ENCODE measurements at regions not wholly inside any gene's neighbourhood (a gene's known extent, or its start where the extent isn't known, plus 50 kb on each side); places are given as distances from the start of the nearest gene placed in this dataset.
"Not testable (repeated sequence)": the region's sequence is repeated elsewhere in the genome, so short reads cannot be mapped to it uniquely, and the experiment has no call there.

GRCh38 chr9:104388071-104388470, 116.0 kb upstream of the OR13F1 start:
- Histone ChIP-seq H3K4me1 (ENCODE audit: low read depth) (no peaks in the 10 kb centered on the region), H3K36me3 (ENCODE audit: low read depth) (no peaks in the 10 kb centered on the region), H3K9me3 (no peaks in the 10 kb centered on the region), H3K4me3 (no peak overlapping the region)
- no peak for DNase-seq
- intact Hi-C loops (cut with DNase I, micrococcal nuclease), result loop anchor here in 1 of 2 donors (10.0 kb wide), 1 partner anchor 213 kb away; no protein-coding TSS in a partner anchor
- TF ChIP-seq CTCF (IDR thresholded peaks at IDR 0.05), result no peak
- no peak for ATAC-seq

- no peak for DNase-seq
- no peaks in the 10 kb centered on the region for H3K36me3 ChIP-seq (ENCODE audit: low read depth)
- no peak for ATAC-seq
- no peaks in the 10 kb centered on the region for H3K9me3 ChIP-seq
- no peak overlapping the region for H3K4me3 ChIP-seq
- intact Hi-C loops (cut with DNase I, micrococcal nuclease), result loop anchor here in 1 of 2 donors (10.0 kb wide), 1 partner anchor 215 kb away; no protein-coding TSS in a partner anchor
- TF ChIP-seq CTCF (IDR thresholded peaks at IDR 0.05), result no peak
- no peaks in the 10 kb centered on the region for H3K4me1 ChIP-seq (ENCODE audit: low read depth)
Measured at GRCh38 chr9:104389341-104389740, 114.7 kb upstream of the OR13F1 start.

- H3K36me3 ChIP-seq (ENCODE audit: low read depth); H3K4me1 ChIP-seq (ENCODE audit: low read depth); H3K9me3 ChIP-seq; H3K4me3 ChIP-seq; intact Hi-C loops (cut with DNase I, micrococcal nuclease); ATAC-seq: not testable (repeated sequence)
- peak in 1 of 3 donors; percentile 4 for DNase-seq
Measured at GRCh38 chr9:104394901-104395300, 109.2 kb upstream of the OR13F1 start.

- intact Hi-C loops (cut with DNase I, micrococcal nuclease), result no loop called here
- no peaks in the 10 kb centered on the region for H3K4me1 ChIP-seq (ENCODE audit: low read depth)
- no peak for DNase-seq
- no peak for ATAC-seq
- peaks cover 15% of the 10 kb centered on the region for H3K9me3 ChIP-seq
- H3K4me3 ChIP-seq, result no peak overlapping the region
- TF ChIP-seq CTCF (IDR thresholded peaks at IDR 0.05), result no peak
- H3K36me3 ChIP-seq (ENCODE audit: low read depth), result no peaks in the 10 kb centered on the region
Measured at GRCh38 chr9:104412238-104412637, 91.8 kb upstream of the OR13F1 start.

GRCh38 chr9:104416470-104416869, 87.6 kb upstream of the OR13F1 start:
- Histone ChIP-seq H3K4me3 (no peak overlapping the region), H3K4me1 (ENCODE audit: low read depth) (no peaks in the 10 kb centered on the region), H3K9me3 (peaks cover 15% of the 10 kb centered on the region), H3K36me3 (ENCODE audit: low read depth) (no peaks in the 10 kb centered on the region)
- ATAC-seq (no peak), DNase-seq (no peak)
- intact Hi-C loops (cut with DNase I, micrococcal nuclease), result no loop called here
- TF ChIP-seq CTCF (IDR thresholded peaks at IDR 0.05), result no peak

- no peaks in the 10 kb centered on the region for H3K4me1 ChIP-seq (ENCODE audit: low read depth)
- H3K4me3 ChIP-seq, result no peak overlapping the region
- peaks cover 13% of the 10 kb centered on the region for H3K9me3 ChIP-seq
- H3K36me3 ChIP-seq (ENCODE audit: low read depth), result no peaks in the 10 kb centered on the region
- TF ChIP-seq CTCF (IDR thresholded peaks at IDR 0.05), result no peak
- ATAC-seq (no peak), DNase-seq (no peak)
- intact Hi-C loops (cut with DNase I, micrococcal nuclease), result no loop called here
Measured at GRCh38 chr9:104417296-104417695, 86.8 kb upstream of the OR13F1 start.

Measured in mucosa of descending colon (tissue), 3 donors.